ENCODE measurements at regions not wholly inside any gene's neighbourhood (a gene's known extent, or its start where the extent isn't known, plus 50 kb on each side); places are given as distances from the start of the nearest gene placed in this dataset.

- no peak for TF ChIP-seq CTCF (IDR thresholded peaks at IDR 0.05)
- no peak for TF ChIP-seq EZH2 (IDR thresholded peaks at IDR 0.05)
Measured at GRCh38 chr1:191870490-191870889, 287.8 kb upstream of the RGS18 start.
